ENCODE measurements at regions not wholly inside any gene's neighbourhood (a gene's known extent, or its start where the extent isn't known, plus 50 kb on each side); places are given as distances from the start of the nearest gene placed in this dataset.
"Not testable (repeated sequence)": the region's sequence is repeated elsewhere in the genome, so short reads cannot be mapped to it uniquely, and the experiment has no call there.

- H3K4me1 ChIP-seq = peaks cover 5% of the 10 kb centered on the region
- H3K27me3 ChIP-seq = no peaks in the 10 kb centered on the region
- TF ChIP-seq CTCF (IDR thresholded peaks at IDR 0.05) = no peak
- TF ChIP-seq POLR2AphosphoS5 (IDR thresholded peaks at IDR 0.05) = no peak
- TF ChIP-seq EP300 (IDR thresholded peaks at IDR 0.05) = no peak
- TF ChIP-seq POLR2A (IDR thresholded peaks at IDR 0.05) = no peak
- H3K36me3 ChIP-seq = peaks cover 27% of the 10 kb centered on the region
- H3K9me3 ChIP-seq = no peaks in the 10 kb centered on the region
- WGBS = 80% methylated on average over 6 of the region's 6 CpGs
- DNase-seq (ENCODE audit: low spot score in 2 of 2) = no peak
- H3K27ac ChIP-seq = no peak overlapping the region
- H3K4me3 ChIP-seq = no peak overlapping the region
Observed at GRCh38 chr6:144481527-144481926, 196.4 kb downstream of the UTRN start.

GRCh38 chr6:144482142-144482541 is 197.0 kb downstream of the UTRN start:
- H3K4me1 ChIP-seq = peaks cover 5% of the 10 kb centered on the region
- TF ChIP-seq CTCF (IDR thresholded peaks at IDR 0.05) (peak; percentile 40 to 58), EP300 (IDR thresholded peaks at IDR 0.05) (no peak), POLR2AphosphoS5 (IDR thresholded peaks at IDR 0.05) (no peak), POLR2A (IDR thresholded peaks at IDR 0.05) (no peak)
- no peak overlapping the region for H3K27ac ChIP-seq
- H3K36me3 ChIP-seq = peaks cover 29% of the 10 kb centered on the region
- H3K27me3 ChIP-seq = no peaks in the 10 kb centered on the region
- H3K4me3 ChIP-seq = no peak overlapping the region
- WGBS = 4% methylated on average over 4 of the region's 4 CpGs
- DNase-seq (ENCODE audit: low spot score in 2 of 2) = peak; percentile 81 to 83
- no peaks in the 10 kb centered on the region for H3K9me3 ChIP-seq

- Histone ChIP-seq H3K9me3 (no peaks in the 10 kb centered on the region), H3K27ac (no peak overlapping the region), H3K4me3 (no peak overlapping the region), H3K36me3 (peaks cover 56% of the 10 kb centered on the region), H3K4me1 (no peaks in the 10 kb centered on the region), H3K27me3 (no peaks in the 10 kb centered on the region)
- WGBS = 91% methylated on average over 4 of the region's 4 CpGs
- TF ChIP-seq CTCF (IDR thresholded peaks at IDR 0.05) (no peak), EP300 (IDR thresholded peaks at IDR 0.05) (no peak), POLR2AphosphoS5 (IDR thresholded peaks at IDR 0.05) (no peak), POLR2A (IDR thresholded peaks at IDR 0.05) (no peak)
- DNase-seq (ENCODE audit: low spot score in 2 of 2) = no peak
Observed at GRCh38 chr6:144485531-144485930, 200.4 kb downstream of the UTRN start.

GRCh38 chr6:144488590-144488989 is 203.5 kb downstream of the UTRN start:
- peaks cover 75% of the 10 kb centered on the region for H3K36me3 ChIP-seq
- DNase-seq (ENCODE audit: low spot score in 2 of 2) = no peak
- no peaks in the 10 kb centered on the region for H3K4me1 ChIP-seq
- no peaks in the 10 kb centered on the region for H3K9me3 ChIP-seq
- 93% methylated on average over 3 of the region's 3 CpGs for WGBS
- H3K27me3 ChIP-seq = no peaks in the 10 kb centered on the region
- no peak overlapping the region for H3K27ac ChIP-seq
- H3K4me3 ChIP-seq = no peak overlapping the region
- TF ChIP-seq CTCF (IDR thresholded peaks at IDR 0.05) (no peak), POLR2AphosphoS5 (IDR thresholded peaks at IDR 0.05) (no peak)

GRCh38 chr6:144493035-144493910 is 208.1 kb downstream of the UTRN start:
- Histone ChIP-seq H3K36me3 (peaks cover 72% of the 10 kb centered on the region), H3K4me3 (no peak overlapping the region), H3K27me3 (no peaks in the 10 kb centered on the region), H3K27ac (no peak overlapping the region), H3K9me3 (no peaks in the 10 kb centered on the region), H3K4me1 (no peaks in the 10 kb centered on the region)
- TF ChIP-seq POLR2AphosphoS5 (IDR thresholded peaks at IDR 0.05) = no peak
- no peak for TF ChIP-seq POLR2A (IDR thresholded peaks at IDR 0.05)
- TF ChIP-seq EP300 (IDR thresholded peaks at IDR 0.05) = no peak
- no peak for TF ChIP-seq CTCF (IDR thresholded peaks at IDR 0.05)
- DNase-seq (ENCODE audit: low spot score in 2 of 2) = no peak
- 76% methylated on average over 6 of the region's 6 CpGs for WGBS

GRCh38 chr6:144495076-144495475 is 209.9 kb downstream of the UTRN start:
- 91% methylated on average over 7 of the region's 22 CpGs for WGBS
- H3K27ac ChIP-seq; DNase-seq (ENCODE audit: low spot score in 2 of 2); H3K9me3 ChIP-seq; H3K4me3 ChIP-seq; H3K27me3 ChIP-seq; H3K4me1 ChIP-seq: not testable (repeated sequence)
- peaks cover 72% of the 10 kb centered on the region for H3K36me3 ChIP-seq

Data from suprapubic skin (tissue), 4 donors.